Spleen (tissue), 11 donors: ENCODE measurements at regions not wholly inside any gene's neighbourhood (a gene's known extent, or its start where the extent isn't known, plus 50 kb on each side); places are given as distances from the start of the nearest gene placed in this dataset.

Source experiments
- DNase-seq: peaks from one replicate; pipeline ENCODE4 v3.0.0-alpha.2; 2020
- H3K27ac ChIP-seq, 8 donors: fragments of 200-600 bp; sonication (generic) in 7 of 8; 1 replicate in 4 of 8; 2 replicates in 4 of 8; pipeline versions ENCODE4 v1.5.0 to v1.8.0; 2016 to 2021; ENCODE audit warnings: inconsistent platforms in 4 of 8, mild to moderate bottlenecking in 4 of 8, moderate library complexity in 1 of 8
- H3K27me3 ChIP-seq, 7 donors: fragments of 200-600 bp; sonication (generic) in 6 of 7; replicated peaks in 1 of 7; 1 replicate in 4 of 7; 2 replicates in 3 of 7; pipeline versions ENCODE4 v1.5.0 to v1.8.0; 2016 to 2021; ENCODE audit warnings: inconsistent platforms in 3 of 7, mild to moderate bottlenecking in 1 of 7
- H3K36me3 ChIP-seq, 6 donors: fragments of 200-600 bp; sonication (generic) in 5 of 6; 1 replicate in 4 of 6; 2 replicates in 2 of 6; pipeline versions ENCODE4 v1.5.0 to v1.8.0; 2016 to 2021; ENCODE audit warnings: inconsistent platforms in 2 of 6
- H3K4me1 ChIP-seq, 6 donors: fragments of 200-600 bp; sonication (generic) in 5 of 6; 1 replicate in 3 of 6; 2 replicates in 3 of 6; pipeline versions ENCODE4 v1.5.0 to v1.8.0; 2016 to 2021; ENCODE audit warnings: inconsistent platforms in 3 of 6
- H3K4me3 ChIP-seq, 8 donors: fragments of 200-600 bp; sonication (generic) in 7 of 8; 1 replicate in 4 of 8; 2 replicates in 4 of 8; pipeline versions ENCODE4 v1.5.0 to v1.8.0; 2016 to 2021; ENCODE audit warnings: inconsistent platforms in 4 of 8, mild to moderate bottlenecking in 4 of 8, moderate library complexity in 2 of 8
- H3K9me3 ChIP-seq, 8 donors: fragments of 200-600 bp; sonication (generic) in 7 of 8; 1 replicate in 4 of 8; 2 replicates in 4 of 8; pipeline versions ENCODE4 v1.5.0 to v1.8.0; 2016 to 2021; ENCODE audit warnings: inconsistent platforms in 4 of 8
- POLR2A ChIP-seq, 3 donors: fragments of 450-650 bp; IDR thresholded peaks; one replicate each; pipeline ENCODE4 v1.5.1; 2017; ENCODE audit warnings: antibody characterized with exemption in 3 of 3, mild to moderate bottlenecking in 1 of 3
- POLR2AphosphoS5 ChIP-seq, 3 donors: sonication (generic); formaldehyde crosslinking; IDR thresholded peaks; one replicate each; pipeline ENCODE4 v1.5.1; 2017; ENCODE audit warnings: antibody characterized with exemption in 3 of 3
- whole genome bisulfite sequencing, 5 donors: extraction: QIAGEN DNeasy Blood & Tissue Kit in 3 of 5; methylation state at CpG; one replicate each; pipeline versions ENCODE4 v1.1.5 to v1.1.7; 2013 to 2018; 5-methylcytosine and 5-hydroxymethylcytosine counted together
- intact Hi-C: fragments of 100-400 bp; cut with DNase I; formaldehyde crosslinking; loops from one replicate; pipeline ENCODE4 v1.15.0; 2023; ENCODE audit warnings: low total_unique reads
- TF ChIP-seq, protein P1 (sequence below), 11 experiments: fragments of 200-600 bp in 7 of 11; fragments of 450-650 bp in 4 of 11; sonication (generic) in 4 of 11; IDR thresholded peaks in 8 of 11; conservative IDR thresholded peaks in 3 of 11; 1 replicate in 7 of 11; 2 replicates in 4 of 11; pipeline versions ENCODE4 v1.4.0 to v1.8.0; 2016 to 2021; ENCODE audit warnings: antibody characterized with exemption in 11 of 11, inconsistent platforms in 4 of 11, mild to moderate bottlenecking in 1 of 11
- donor health status: healthy with polysubstance abuse.
- donor health status: DM: no; HTN: no; CAD: no; lungs with moderate emphysema.
- donor health status: DM: no; HTN: no; CAD: no.
- donor health status: Bipolar disorder and iron deficiency.
- donor health status: healthy.
- donor health status: DM: no; HTN: no; CAD: no.
- donor health status: DM: yes; HTN: yes; CAD: no.

DNA sequence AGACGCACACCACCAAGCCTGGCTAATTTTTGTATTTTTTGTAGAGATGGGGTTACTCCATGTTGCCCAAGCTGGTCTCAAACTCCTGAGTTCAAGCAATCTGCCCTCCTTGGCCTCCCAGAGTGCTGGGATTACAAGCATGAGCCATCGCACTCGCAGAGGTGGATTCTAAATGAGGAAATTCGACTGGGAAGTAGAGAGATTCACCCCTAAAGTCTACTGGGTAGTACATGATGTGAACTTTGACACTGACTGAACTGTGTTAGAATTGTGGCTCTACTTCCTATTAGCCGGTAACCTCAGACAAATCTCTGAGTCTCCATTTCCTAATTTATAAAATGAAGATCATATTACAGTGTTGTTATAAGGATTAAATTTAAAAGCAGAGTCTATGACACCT is 276.0 kb upstream of the NR5A2 start:
- Histone ChIP-seq H3K4me1 (no peaks in the 10 kb centered on the region), H3K27me3 (peaks cover 0 to 6% (median 0%) of the 10 kb centered on the region in 7 donors), H3K36me3 (no peaks in the 10 kb centered on the region), H3K27ac (no peak overlapping the region), H3K9me3 (no peaks in the 10 kb centered on the region), H3K4me3 (no peak overlapping the region)
- TF ChIP-seq, protein P1, sequence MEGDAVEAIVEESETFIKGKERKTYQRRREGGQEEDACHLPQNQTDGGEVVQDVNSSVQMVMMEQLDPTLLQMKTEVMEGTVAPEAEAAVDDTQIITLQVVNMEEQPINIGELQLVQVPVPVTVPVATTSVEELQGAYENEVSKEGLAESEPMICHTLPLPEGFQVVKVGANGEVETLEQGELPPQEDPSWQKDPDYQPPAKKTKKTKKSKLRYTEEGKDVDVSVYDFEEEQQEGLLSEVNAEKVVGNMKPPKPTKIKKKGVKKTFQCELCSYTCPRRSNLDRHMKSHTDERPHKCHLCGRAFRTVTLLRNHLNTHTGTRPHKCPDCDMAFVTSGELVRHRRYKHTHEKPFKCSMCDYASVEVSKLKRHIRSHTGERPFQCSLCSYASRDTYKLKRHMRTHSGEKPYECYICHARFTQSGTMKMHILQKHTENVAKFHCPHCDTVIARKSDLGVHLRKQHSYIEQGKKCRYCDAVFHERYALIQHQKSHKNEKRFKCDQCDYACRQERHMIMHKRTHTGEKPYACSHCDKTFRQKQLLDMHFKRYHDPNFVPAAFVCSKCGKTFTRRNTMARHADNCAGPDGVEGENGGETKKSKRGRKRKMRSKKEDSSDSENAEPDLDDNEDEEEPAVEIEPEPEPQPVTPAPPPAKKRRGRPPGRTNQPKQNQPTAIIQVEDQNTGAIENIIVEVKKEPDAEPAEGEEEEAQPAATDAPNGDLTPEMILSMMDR (IDR thresholded peaks at IDR 0.05 in 8 of 11, conservative IDR thresholded peaks at IDR 0.05 in 3 of 11), result no peak
- TF ChIP-seq POLR2AphosphoS5 (IDR thresholded peaks at IDR 0.05) (no peak), POLR2A (IDR thresholded peaks at IDR 0.05) (no peak)
- DNase-seq, result no peak
- WGBS, 5 donors, result 71 to 89% (median 81%) methylated on average over 5 of the region's 5 CpGs
- intact Hi-C loops, result no loop called here

- no peak overlapping the region for H3K4me3 ChIP-seq
- 88 to 95% (median 91%) methylated on average over 4 of the region's 4 CpGs for WGBS, 5 donors
- H3K27me3 ChIP-seq, result peaks cover 0 to 6% (median 0%) of the 10 kb centered on the region in 7 donors
- no peaks in the 10 kb centered on the region for H3K4me1 ChIP-seq
- no peaks in the 10 kb centered on the region for H3K9me3 ChIP-seq
- no peaks in the 10 kb centered on the region for H3K36me3 ChIP-seq
- no peak overlapping the region for H3K27ac ChIP-seq
- TF ChIP-seq, protein P1 (IDR thresholded peaks at IDR 0.05 in 8 of 11, conservative IDR thresholded peaks at IDR 0.05 in 3 of 11), result no peak
- TF ChIP-seq POLR2AphosphoS5 (IDR thresholded peaks at IDR 0.05), result no peak
- intact Hi-C loops, result no loop called here
- no peak for DNase-seq
These were observed 275.4 kb upstream of the NR5A2 start for GRCh38 chr1:199751962-199752687.

- DNase-seq, result no peak
- WGBS, 5 donors, result 50 to 60% (median 58%) methylated on average over 2 of the region's 2 CpGs
- H3K36me3 ChIP-seq, result no peaks in the 10 kb centered on the region
- no peak overlapping the region for H3K27ac ChIP-seq
- peaks cover 0 to 9% (median 0%) of the 10 kb centered on the region in 7 donors for H3K27me3 ChIP-seq
- no peak overlapping the region for H3K4me3 ChIP-seq
- H3K9me3 ChIP-seq, result no peaks in the 10 kb centered on the region
- intact Hi-C loops, result no loop called here
- TF ChIP-seq POLR2AphosphoS5 (IDR thresholded peaks at IDR 0.05) (no peak), POLR2A (IDR thresholded peaks at IDR 0.05) (no peak)
- TF ChIP-seq, protein P1 (IDR thresholded peaks at IDR 0.05 in 8 of 11, conservative IDR thresholded peaks at IDR 0.05 in 3 of 11), result no peak
- H3K4me1 ChIP-seq, result no peaks in the 10 kb centered on the region
These were observed 274.9 kb upstream of the NR5A2 start for GRCh38 chr1:199752688-199753027.

- no peak for DNase-seq
- intact Hi-C loops, result no loop called here
- peaks cover 0 to 15% (median 0%) of the 10 kb centered on the region in 7 donors for H3K27me3 ChIP-seq
- no peak overlapping the region for H3K4me3 ChIP-seq
- H3K27ac ChIP-seq, result no peak overlapping the region
- no peaks in the 10 kb centered on the region for H3K9me3 ChIP-seq
- TF ChIP-seq POLR2A (IDR thresholded peaks at IDR 0.05), result no peak
- TF ChIP-seq, protein P1 (IDR thresholded peaks at IDR 0.05 in 8 of 11, conservative IDR thresholded peaks at IDR 0.05 in 3 of 11), result no peak
- no peak for TF ChIP-seq POLR2AphosphoS5 (IDR thresholded peaks at IDR 0.05)
- WGBS, 5 donors, result 66 to 100% (median 82%) methylated on average over 2 of the region's 2 CpGs
- H3K4me1 ChIP-seq, result no peaks in the 10 kb centered on the region
- no peaks in the 10 kb centered on the region for H3K36me3 ChIP-seq
These were observed 274.0 kb upstream of the NR5A2 start for GRCh38 chr1:199753513-199753912.
